ENCODE measurements at regions not wholly inside any gene's neighbourhood (a gene's known extent, or its start where the extent isn't known, plus 50 kb on each side); places are given as distances from the start of the nearest gene placed in this dataset.

GRCh38 chr1:101316256-101316655 lies 79.4 kb downstream of the S1PR1 start:
- H3K36me3 ChIP-seq (ENCODE audit: control insufficient read depth, insufficient read depth, low read length): no peaks in the 10 kb centered on the region
- no peak for DNase-seq
- no peaks in the 10 kb centered on the region for H3K4me1 ChIP-seq (ENCODE audit: control insufficient read depth, insufficient read depth, low read length)
- H3K27me3 ChIP-seq (ENCODE audit: control insufficient read depth, insufficient read depth, low read length): peaks cover 7% of the 10 kb centered on the region
- H3K9me3 ChIP-seq (replicated peaks; ENCODE audit: control insufficient read depth, low read depth, low read length): no peaks in the 10 kb centered on the region
- H3K27ac ChIP-seq (ENCODE audit: low read length): no peak overlapping the region
- no peak overlapping the region for H3K4me3 ChIP-seq (ENCODE audit: low read length)
- WGBS (ENCODE audit: insufficient coverage): 84% methylated on average over 6 of the region's 6 CpGs

- Histone ChIP-seq H3K4me1 (ENCODE audit: control insufficient read depth, insufficient read depth, low read length) (no peaks in the 10 kb centered on the region), H3K27ac (ENCODE audit: low read length) (no peak overlapping the region), H3K27me3 (ENCODE audit: control insufficient read depth, insufficient read depth, low read length) (peaks cover 6% of the 10 kb centered on the region), H3K9me3 (replicated peaks; ENCODE audit: control insufficient read depth, low read depth, low read length) (no peaks in the 10 kb centered on the region), H3K4me3 (ENCODE audit: low read length) (no peak overlapping the region), H3K36me3 (ENCODE audit: control insufficient read depth, insufficient read depth, low read length) (no peaks in the 10 kb centered on the region)
- no peak for DNase-seq
- no CpG with 5 or more reads among the region's 4 CpGs for whole genome bisulfite sequencing (ENCODE audit: insufficient coverage)
These were observed 80.0 kb downstream of the S1PR1 start for GRCh38 chr1:101316799-101317198.

DNA sequence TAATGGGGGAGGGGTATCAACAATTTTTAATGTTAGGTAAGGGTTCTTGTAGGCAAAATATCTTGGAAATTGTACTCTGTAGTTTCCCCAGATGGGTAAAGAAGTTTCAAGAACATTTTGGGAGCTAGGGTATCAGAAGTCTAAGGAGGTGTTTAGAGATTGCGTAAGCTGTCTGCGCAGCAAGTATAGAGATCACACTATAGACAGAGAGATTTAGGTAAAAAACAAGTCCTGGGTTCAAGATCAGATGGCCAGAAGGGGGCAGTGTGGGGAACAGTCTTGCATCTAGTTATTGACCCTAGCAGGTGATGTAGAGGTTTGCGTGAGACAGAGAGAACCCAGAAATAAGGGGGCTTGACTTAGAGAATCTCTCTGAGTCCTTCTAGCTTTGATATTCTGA lies 80.8 kb downstream of the S1PR1 start:
- H3K36me3 ChIP-seq (ENCODE audit: control insufficient read depth, insufficient read depth, low read length): no peaks in the 10 kb centered on the region
- H3K27me3 ChIP-seq (ENCODE audit: control insufficient read depth, insufficient read depth, low read length): peaks cover 3% of the 10 kb centered on the region
- H3K4me1 ChIP-seq (ENCODE audit: control insufficient read depth, insufficient read depth, low read length): no peaks in the 10 kb centered on the region
- H3K4me3 ChIP-seq (ENCODE audit: low read length): no peak overlapping the region
- 100% methylated on average over 2 of the region's 3 CpGs for WGBS (ENCODE audit: insufficient coverage)
- H3K27ac ChIP-seq (ENCODE audit: low read length): no peak overlapping the region
- no peaks in the 10 kb centered on the region for H3K9me3 ChIP-seq (replicated peaks; ENCODE audit: control insufficient read depth, low read depth, low read length)
- DNase-seq: no peak

- DNase-seq: no peak
- no CpG with 5 or more reads among the region's 1 CpG for WGBS (ENCODE audit: insufficient coverage)
- H3K27ac ChIP-seq (ENCODE audit: low read length): no peak overlapping the region
These were observed 86.7 kb downstream of the S1PR1 start for GRCh38 chr1:101323535-101323934.

GRCh38 chr1:101325144-101325543 lies 88.3 kb downstream of the S1PR1 start:
- WGBS (ENCODE audit: insufficient coverage): no CpG with 5 or more reads among the region's 1 CpG

More at GRCh38 chr1:101323535-101323934, 86.7 kb downstream of the S1PR1 start:
- Histone ChIP-seq H3K9me3 (replicated peaks; ENCODE audit: control insufficient read depth, low read depth, low read length) (no peaks in the 10 kb centered on the region), H3K4me3 (ENCODE audit: low read length) (no peak overlapping the region), H3K36me3 (ENCODE audit: control insufficient read depth, insufficient read depth, low read length) (no peaks in the 10 kb centered on the region), H3K27me3 (ENCODE audit: control insufficient read depth, insufficient read depth, low read length) (no peaks in the 10 kb centered on the region), H3K4me1 (ENCODE audit: control insufficient read depth, insufficient read depth, low read length) (no peaks in the 10 kb centered on the region)

DNA sequence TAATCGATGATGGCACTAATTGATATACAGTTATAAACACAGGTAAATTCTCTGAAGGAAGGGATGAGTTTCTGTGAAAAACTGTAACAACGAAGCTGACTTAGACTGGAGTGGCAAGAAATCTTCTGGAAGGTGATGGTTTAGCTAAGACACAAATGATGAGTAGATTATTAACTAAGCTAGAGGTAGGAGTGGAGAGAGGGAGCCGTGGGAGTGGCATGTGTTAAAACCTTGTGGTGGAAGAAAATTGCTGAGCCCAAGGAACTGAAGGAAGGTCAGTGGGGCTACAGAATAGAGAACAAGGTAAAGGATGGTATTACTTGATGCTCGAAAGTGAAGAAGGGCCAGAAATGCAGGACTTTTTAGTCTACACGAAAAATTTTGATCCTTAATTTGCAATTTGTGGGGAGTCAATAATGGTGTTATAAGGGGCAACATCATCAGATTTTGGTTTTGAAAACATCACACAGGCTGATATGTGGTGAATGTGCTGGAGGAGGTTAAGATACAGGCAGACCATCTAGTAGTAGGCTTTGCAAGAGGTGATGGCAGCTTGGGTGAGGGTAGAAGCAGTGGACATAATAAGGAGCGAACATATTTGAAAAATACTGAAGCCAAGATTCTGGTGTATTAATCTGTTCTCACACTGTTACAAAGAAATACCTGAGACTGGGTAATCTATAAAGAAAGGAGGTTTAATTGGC lies 93.8 kb downstream of the S1PR1 start:
- Histone ChIP-seq H3K27me3 (ENCODE audit: control insufficient read depth, insufficient read depth, low read length) (no peaks in the 10 kb centered on the region), H3K27ac (ENCODE audit: low read length) (no peak overlapping the region), H3K4me1 (ENCODE audit: control insufficient read depth, insufficient read depth, low read length) (no peaks in the 10 kb centered on the region), H3K9me3 (replicated peaks; ENCODE audit: control insufficient read depth, low read depth, low read length) (no peaks in the 10 kb centered on the region), H3K4me3 (ENCODE audit: low read length) (no peak overlapping the region), H3K36me3 (ENCODE audit: control insufficient read depth, insufficient read depth, low read length) (no peaks in the 10 kb centered on the region)
- WGBS (ENCODE audit: insufficient coverage): 88% methylated on average over 4 of the region's 6 CpGs
- no peak for DNase-seq

More at GRCh38 chr1:101325144-101325543, 88.3 kb downstream of the S1PR1 start:
- Histone ChIP-seq H3K4me1 (ENCODE audit: control insufficient read depth, insufficient read depth, low read length) (no peaks in the 10 kb centered on the region), H3K9me3 (replicated peaks; ENCODE audit: control insufficient read depth, low read depth, low read length) (no peaks in the 10 kb centered on the region), H3K27me3 (ENCODE audit: control insufficient read depth, insufficient read depth, low read length) (no peaks in the 10 kb centered on the region), H3K27ac (ENCODE audit: low read length) (no peak overlapping the region), H3K36me3 (ENCODE audit: control insufficient read depth, insufficient read depth, low read length) (no peaks in the 10 kb centered on the region), H3K4me3 (ENCODE audit: low read length) (no peak overlapping the region)
- DNase-seq: no peak

DNA sequence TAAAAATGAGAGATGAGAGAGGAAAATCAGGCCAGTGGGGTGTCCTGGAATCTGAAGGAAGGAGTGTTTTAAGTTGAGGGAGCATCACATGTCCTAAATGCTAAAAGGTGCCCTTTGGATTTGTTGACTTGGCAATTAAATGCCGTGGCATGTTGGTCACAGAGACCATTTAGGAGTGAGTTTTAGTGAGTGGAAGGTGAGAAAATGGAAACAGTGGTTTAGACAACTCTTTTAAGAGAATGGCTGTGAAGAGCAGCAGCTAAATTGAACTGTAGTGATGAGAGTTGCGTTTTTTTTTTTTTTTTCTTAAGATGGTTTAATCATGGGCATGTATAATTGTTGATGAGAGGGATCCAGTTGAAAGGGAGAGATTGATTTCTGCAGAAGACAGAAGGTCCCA lies 95.0 kb downstream of the S1PR1 start:
- Histone ChIP-seq H3K9me3 (replicated peaks; ENCODE audit: control insufficient read depth, low read depth, low read length) (no peaks in the 10 kb centered on the region), H3K4me1 (ENCODE audit: control insufficient read depth, insufficient read depth, low read length) (no peaks in the 10 kb centered on the region), H3K36me3 (ENCODE audit: control insufficient read depth, insufficient read depth, low read length) (no peaks in the 10 kb centered on the region), H3K4me3 (ENCODE audit: low read length) (no peak overlapping the region), H3K27me3 (ENCODE audit: control insufficient read depth, insufficient read depth, low read length) (no peaks in the 10 kb centered on the region), H3K27ac (ENCODE audit: low read length) (no peak overlapping the region)
- DNase-seq: no peak
- 69% methylated on average over 2 of the region's 2 CpGs for WGBS (ENCODE audit: insufficient coverage)

- no peak for DNase-seq
- WGBS (ENCODE audit: insufficient coverage): no CpG with 5 or more reads among the region's 1 CpG
- no peaks in the 10 kb centered on the region for H3K4me1 ChIP-seq (ENCODE audit: control insufficient read depth, insufficient read depth, low read length)
- H3K36me3 ChIP-seq (ENCODE audit: control insufficient read depth, insufficient read depth, low read length): no peaks in the 10 kb centered on the region
- no peaks in the 10 kb centered on the region for H3K27me3 ChIP-seq (ENCODE audit: control insufficient read depth, insufficient read depth, low read length)
- H3K27ac ChIP-seq (ENCODE audit: low read length): no peak overlapping the region
- no peaks in the 10 kb centered on the region for H3K9me3 ChIP-seq (replicated peaks; ENCODE audit: control insufficient read depth, low read depth, low read length)
- no peak overlapping the region for H3K4me3 ChIP-seq (ENCODE audit: low read length)
These were observed 95.8 kb downstream of the S1PR1 start for GRCh38 chr1:101332633-101333032.

GRCh38 chr1:101333186-101333585 lies 96.4 kb downstream of the S1PR1 start:
- DNase-seq: no peak
- Histone ChIP-seq H3K9me3 (replicated peaks; ENCODE audit: control insufficient read depth, low read depth, low read length) (no peaks in the 10 kb centered on the region), H3K27ac (ENCODE audit: low read length) (no peak overlapping the region), H3K4me3 (ENCODE audit: low read length) (no peak overlapping the region), H3K4me1 (ENCODE audit: control insufficient read depth, insufficient read depth, low read length) (no peaks in the 10 kb centered on the region), H3K36me3 (ENCODE audit: control insufficient read depth, insufficient read depth, low read length) (no peaks in the 10 kb centered on the region), H3K27me3 (ENCODE audit: control insufficient read depth, insufficient read depth, low read length) (no peaks in the 10 kb centered on the region)
- 75% methylated on average over 2 of the region's 4 CpGs for WGBS (ENCODE audit: insufficient coverage)

- Histone ChIP-seq H3K9me3 (replicated peaks; ENCODE audit: control insufficient read depth, low read depth, low read length) (no peaks in the 10 kb centered on the region), H3K4me1 (ENCODE audit: control insufficient read depth, insufficient read depth, low read length) (no peaks in the 10 kb centered on the region), H3K4me3 (ENCODE audit: low read length) (no peak overlapping the region), H3K36me3 (ENCODE audit: control insufficient read depth, insufficient read depth, low read length) (no peaks in the 10 kb centered on the region), H3K27me3 (ENCODE audit: control insufficient read depth, insufficient read depth, low read length) (no peaks in the 10 kb centered on the region), H3K27ac (ENCODE audit: low read length) (no peak overlapping the region)
- DNase-seq: no peak
- no CpG with 5 or more reads among the region's 1 CpG for WGBS (ENCODE audit: insufficient coverage)
These were observed 101.1 kb downstream of the S1PR1 start for GRCh38 chr1:101337968-101338367.
